Ectodermal cell (in vitro differentiated cells): ENCODE measurements at regions not wholly inside any gene's neighbourhood (a gene's known extent, or its start where the extent isn't known, plus 50 kb on each side); places are given as distances from the start of the nearest gene placed in this dataset.
"Not testable (repeated sequence)": the region's sequence is repeated elsewhere in the genome, so short reads cannot be mapped to it uniquely, and the experiment has no call there.

Experiments
- H3K27ac ChIP-seq: 2 replicates; pipeline ENCODE4 v1.7.0; 2013; ENCODE audit warnings: mild to moderate bottlenecking, low read depth, low read length; ENCODE audit not compliant: insufficient read depth, poor library complexity, severe bottlenecking
- H3K27me3 ChIP-seq: 2 replicates; pipeline ENCODE4 v1.7.0; 2013; ENCODE audit warnings: mild to moderate bottlenecking, low read length; ENCODE audit not compliant: insufficient read depth, control insufficient read depth, poor library complexity, severe bottlenecking
- H3K36me3 ChIP-seq: one replicate; pipeline ENCODE4 v1.7.0; 2013; ENCODE audit warnings: low read length; ENCODE audit not compliant: control insufficient read depth, insufficient read depth
- H3K4me1 ChIP-seq: one replicate; pipeline ENCODE4 v1.7.0; 2013; ENCODE audit warnings: low read length; ENCODE audit not compliant: control insufficient read depth, insufficient read depth
- H3K4me3 ChIP-seq: 2 replicates; pipeline ENCODE4 v1.7.0; 2013; ENCODE audit warnings: low read depth, low read length, control low read depth; ENCODE audit not compliant: insufficient read depth
- H3K9me3 ChIP-seq: 2 replicates; pipeline ENCODE4 v1.7.0; 2013; ENCODE audit warnings: mild to moderate bottlenecking, low read length, moderate library complexity; ENCODE audit not compliant: control insufficient read depth
- WGBS, 2 experiments: methylation state at CpG; one replicate each; pipeline ENCODE4 v1.1.7; 2013; ENCODE audit warnings: missing lambda C conversion rate in 2 of 2; 5-methylcytosine and 5-hydroxymethylcytosine counted together

GRCh38 chrX:126489116-126489695 lies 63.4 kb downstream of the DCAF12L1 start:
- 50 to 60% methylated on average over 1 to 2 of the region's 2 CpGs for WGBS, 2 experiments

GRCh38 chrX:126485409-126485808 lies 67.2 kb downstream of the DCAF12L1 start:
- WGBS, 2 experiments, result 85 to 92% methylated on average over 1 of the region's 1 CpG
- Histone ChIP-seq H3K4me1 (no peaks in the 10 kb centered on the region), H3K27ac (no peak overlapping the region), H3K4me3 (no peak overlapping the region), H3K9me3 (no peaks in the 10 kb centered on the region), H3K36me3 (no peaks in the 10 kb centered on the region), H3K27me3 (no peaks in the 10 kb centered on the region)

More at GRCh38 chrX:126489116-126489695, 63.4 kb downstream of the DCAF12L1 start:
- Histone ChIP-seq H3K36me3 (no peaks in the 10 kb centered on the region), H3K4me3 (no peak overlapping the region), H3K27ac (no peak overlapping the region), H3K4me1 (no peaks in the 10 kb centered on the region), H3K9me3 (no peaks in the 10 kb centered on the region), H3K27me3 (no peaks in the 10 kb centered on the region)

GRCh38 chrX:126481916-126482315 lies 70.7 kb downstream of the DCAF12L1 start:
- Histone ChIP-seq H3K4me1 (no peaks in the 10 kb centered on the region), H3K4me3 (no peak overlapping the region), H3K36me3 (no peaks in the 10 kb centered on the region), H3K9me3 (no peaks in the 10 kb centered on the region), H3K27me3 (no peaks in the 10 kb centered on the region), H3K27ac (no peak overlapping the region)
- WGBS, 2 experiments, result 100% methylated on average over 1 of the region's 1 CpG

GRCh38 chrX:126459896-126460826 lies 92.5 kb downstream of the DCAF12L1 start:
- H3K9me3 ChIP-seq, H3K27ac ChIP-seq, H3K36me3 ChIP-seq, H3K4me1 ChIP-seq, H3K27me3 ChIP-seq: not testable (repeated sequence)
- H3K4me3 ChIP-seq, result peak overlapping the region; percentile 39
- WGBS, 2 experiments, result 29 to 30% methylated on average over 22 to 26 of the region's 29 CpGs

- Histone ChIP-seq H3K27ac (no peak overlapping the region), H3K27me3 (no peaks in the 10 kb centered on the region), H3K4me1 (no peaks in the 10 kb centered on the region), H3K36me3 (no peaks in the 10 kb centered on the region), H3K9me3 (no peaks in the 10 kb centered on the region), H3K4me3 (no peak overlapping the region)
- WGBS, 2 experiments, result 93 to 100% methylated on average over 1 of the region's 1 CpG
Measured at GRCh38 chrX:126456136-126456535, 96.5 kb downstream of the DCAF12L1 start.

GRCh38 chrX:126448681-126449080 lies 103.9 kb downstream of the DCAF12L1 start:
- H3K36me3 ChIP-seq, result no peaks in the 10 kb centered on the region
- H3K27me3 ChIP-seq, result no peaks in the 10 kb centered on the region
- H3K4me1 ChIP-seq, result no peaks in the 10 kb centered on the region
- no peak overlapping the region for H3K27ac ChIP-seq
- no peak overlapping the region for H3K4me3 ChIP-seq
- no peaks in the 10 kb centered on the region for H3K9me3 ChIP-seq
- WGBS, 2 experiments, result 89 to 98% methylated on average over 3 of the region's 3 CpGs
